BE2C (cell line): ENCODE measurements at regions not wholly inside any gene's neighbourhood (a gene's known extent, or its start where the extent isn't known, plus 50 kb on each side); places are given as distances from the start of the nearest gene placed in this dataset.

Experiments
- DNase-seq: peaks from one replicate; pipeline ENCODE4 v3.0.0-alpha.2; 2020
- H3K27me3 ChIP-seq: fragments of 250-450 bp; sonication (Bioruptor Pico); 2 replicates; pipeline ENCODE4 v1.5.1; 2020; ENCODE audit warnings: mild to moderate bottlenecking
- H3K36me3 ChIP-seq: fragments of 250-450 bp; sonication (Bioruptor Pico); 2 replicates; pipeline ENCODE4 v1.5.1; 2020; ENCODE audit warnings: mild to moderate bottlenecking
- H3K4me1 ChIP-seq: fragments of 250-450 bp; sonication (Bioruptor Pico); 2 replicates; pipeline ENCODE4 v1.5.1; 2020
- H3K4me3 ChIP-seq: 2 replicates; pipeline ENCODE4 v1.5.1; 2011; ENCODE audit warnings: low read depth, low read length
- H3K9me3 ChIP-seq: fragments of 250-450 bp; sonication (Bioruptor Pico); 2 replicates; pipeline ENCODE4 v1.5.1; 2020
- TF ChIP-seq, protein P1 (sequence below): IDR thresholded peaks from 2 replicates; pipeline ENCODE4 v1.5.1; 2012; ENCODE audit warnings: mild to moderate bottlenecking, low read depth, low read length

DNA sequence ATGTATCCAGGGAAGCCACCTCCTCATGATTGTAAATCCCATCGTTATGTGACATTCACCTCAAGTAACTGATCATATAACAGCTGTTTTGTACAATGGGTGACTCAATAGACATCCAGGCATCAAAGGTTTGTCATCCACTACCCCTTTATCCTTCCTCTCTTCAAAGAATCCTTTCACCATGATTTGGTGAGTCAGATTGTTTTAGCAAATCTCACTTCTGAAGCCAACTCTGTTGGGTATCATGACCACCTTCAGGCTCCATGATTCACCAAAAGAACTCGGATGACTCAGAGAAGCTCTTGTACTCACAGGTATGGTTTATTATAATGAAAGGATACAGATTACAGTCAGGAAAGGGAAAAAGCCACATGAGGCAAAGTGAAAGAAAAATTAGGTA, 132.1 kb downstream of the PWWP3B start:
- no peaks in the 10 kb centered on the region for H3K4me1 ChIP-seq
- H3K4me3 ChIP-seq = no peak overlapping the region
- no peaks in the 10 kb centered on the region for H3K36me3 ChIP-seq
- TF ChIP-seq, protein P1, sequence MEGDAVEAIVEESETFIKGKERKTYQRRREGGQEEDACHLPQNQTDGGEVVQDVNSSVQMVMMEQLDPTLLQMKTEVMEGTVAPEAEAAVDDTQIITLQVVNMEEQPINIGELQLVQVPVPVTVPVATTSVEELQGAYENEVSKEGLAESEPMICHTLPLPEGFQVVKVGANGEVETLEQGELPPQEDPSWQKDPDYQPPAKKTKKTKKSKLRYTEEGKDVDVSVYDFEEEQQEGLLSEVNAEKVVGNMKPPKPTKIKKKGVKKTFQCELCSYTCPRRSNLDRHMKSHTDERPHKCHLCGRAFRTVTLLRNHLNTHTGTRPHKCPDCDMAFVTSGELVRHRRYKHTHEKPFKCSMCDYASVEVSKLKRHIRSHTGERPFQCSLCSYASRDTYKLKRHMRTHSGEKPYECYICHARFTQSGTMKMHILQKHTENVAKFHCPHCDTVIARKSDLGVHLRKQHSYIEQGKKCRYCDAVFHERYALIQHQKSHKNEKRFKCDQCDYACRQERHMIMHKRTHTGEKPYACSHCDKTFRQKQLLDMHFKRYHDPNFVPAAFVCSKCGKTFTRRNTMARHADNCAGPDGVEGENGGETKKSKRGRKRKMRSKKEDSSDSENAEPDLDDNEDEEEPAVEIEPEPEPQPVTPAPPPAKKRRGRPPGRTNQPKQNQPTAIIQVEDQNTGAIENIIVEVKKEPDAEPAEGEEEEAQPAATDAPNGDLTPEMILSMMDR = no peak
- no peaks in the 10 kb centered on the region for H3K9me3 ChIP-seq
- DNase-seq = no peak
- H3K27me3 ChIP-seq = no peaks in the 10 kb centered on the region

DNA sequence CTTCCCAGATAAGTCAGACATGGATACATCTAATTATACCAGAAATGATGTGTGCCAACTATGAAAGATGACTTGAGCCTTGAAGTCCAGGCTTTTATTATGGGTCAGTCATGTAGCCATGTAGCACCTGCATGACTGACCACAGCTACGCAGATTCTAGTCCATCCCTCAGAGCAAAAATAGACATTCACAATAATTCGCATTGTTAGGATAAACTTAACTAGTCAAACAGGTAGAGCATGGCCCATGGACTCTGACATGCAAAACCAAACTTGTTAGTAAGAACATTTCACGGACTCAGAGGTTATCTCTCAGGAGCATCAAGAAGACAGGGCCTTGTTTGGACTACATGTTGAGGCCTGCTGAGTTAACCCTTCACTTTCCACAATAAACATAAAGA, 132.6 kb downstream of the PWWP3B start:
- H3K27me3 ChIP-seq = no peaks in the 10 kb centered on the region
- TF ChIP-seq, protein P1 = no peak
- no peak overlapping the region for H3K4me3 ChIP-seq
- DNase-seq = no peak
- H3K4me1 ChIP-seq = no peaks in the 10 kb centered on the region
- H3K36me3 ChIP-seq = no peaks in the 10 kb centered on the region
- H3K9me3 ChIP-seq = no peaks in the 10 kb centered on the region

DNA sequence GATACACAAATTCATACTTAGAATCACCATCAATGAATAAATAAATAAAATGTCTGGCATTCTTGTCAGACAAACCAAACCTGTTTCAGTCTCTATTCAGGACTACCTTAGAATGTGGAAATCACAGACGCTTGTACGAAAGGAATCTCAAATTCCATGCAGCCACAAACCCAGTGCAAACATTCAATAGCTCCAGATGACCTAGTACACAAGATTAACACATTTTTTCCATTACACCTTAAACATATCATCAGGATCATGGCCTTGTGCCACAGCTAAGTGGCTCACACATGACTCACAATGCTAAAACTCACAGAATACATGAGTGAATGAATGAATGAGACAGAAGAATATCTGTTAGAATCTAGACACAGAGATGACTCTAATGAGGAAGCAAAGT, 134.2 kb downstream of the PWWP3B start:
- no peaks in the 10 kb centered on the region for H3K27me3 ChIP-seq
- no peaks in the 10 kb centered on the region for H3K4me1 ChIP-seq
- no peak for DNase-seq
- TF ChIP-seq, protein P1 = no peak
- H3K9me3 ChIP-seq = no peaks in the 10 kb centered on the region
- no peaks in the 10 kb centered on the region for H3K36me3 ChIP-seq
- H3K4me3 ChIP-seq = no peak overlapping the region

DNA sequence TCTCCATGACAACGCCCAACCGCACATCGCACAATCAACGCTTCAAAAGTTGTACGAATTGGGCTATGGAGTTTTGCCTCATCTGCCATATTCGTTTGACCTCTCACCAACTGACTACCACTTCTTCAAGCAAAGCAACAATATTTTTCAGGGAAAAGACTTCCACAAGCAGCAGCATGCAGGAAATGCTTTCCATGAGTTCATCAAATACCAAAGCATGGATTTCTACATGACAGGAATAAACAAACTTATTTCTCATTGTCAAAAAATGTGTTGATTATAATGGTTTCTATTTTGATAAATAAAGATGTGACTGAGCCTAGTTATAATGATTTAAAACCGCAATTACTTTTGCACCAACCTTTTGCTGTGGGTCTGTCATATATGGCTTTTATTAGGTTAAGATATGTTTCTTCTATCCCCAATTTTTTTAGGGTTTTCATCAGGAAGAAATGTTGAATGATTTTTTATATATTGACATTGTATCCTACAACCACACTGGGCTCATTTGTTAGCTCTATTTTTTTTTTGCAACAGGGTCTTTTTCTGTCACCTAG, 138.4 kb downstream of the PWWP3B start:
- Histone ChIP-seq H3K36me3 (no peaks in the 10 kb centered on the region), H3K4me3 (no peak overlapping the region), H3K27me3 (no peaks in the 10 kb centered on the region), H3K9me3 (no peaks in the 10 kb centered on the region), H3K4me1 (no peaks in the 10 kb centered on the region)
- DNase-seq = no peak
- TF ChIP-seq, protein P1 = no peak

DNA sequence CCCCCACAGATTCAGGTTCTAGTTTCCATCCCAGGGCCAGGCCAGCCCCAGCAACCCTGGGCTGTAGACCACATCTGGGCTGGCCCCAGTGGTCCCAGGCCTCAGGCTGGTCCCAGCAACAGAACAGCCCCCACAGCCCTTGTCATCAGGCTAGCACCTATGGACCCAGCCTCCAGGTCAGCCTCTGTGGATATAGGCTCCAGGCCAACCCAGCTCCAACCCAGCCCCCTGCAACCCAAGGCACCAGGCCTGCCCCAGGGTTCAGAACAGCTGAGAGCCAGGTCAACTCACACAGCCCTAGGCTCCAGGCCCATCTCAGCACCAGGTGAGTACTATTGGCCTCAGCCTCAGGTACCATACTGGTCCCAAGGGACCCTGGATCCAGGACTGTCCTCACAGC, 155.3 kb downstream of the PWWP3B start:
- Histone ChIP-seq H3K9me3 (no peaks in the 10 kb centered on the region), H3K36me3 (no peaks in the 10 kb centered on the region), H3K4me3 (no peak overlapping the region), H3K27me3 (no peaks in the 10 kb centered on the region), H3K4me1 (no peaks in the 10 kb centered on the region)
- no peak for DNase-seq
- TF ChIP-seq, protein P1 = no peak

DNA sequence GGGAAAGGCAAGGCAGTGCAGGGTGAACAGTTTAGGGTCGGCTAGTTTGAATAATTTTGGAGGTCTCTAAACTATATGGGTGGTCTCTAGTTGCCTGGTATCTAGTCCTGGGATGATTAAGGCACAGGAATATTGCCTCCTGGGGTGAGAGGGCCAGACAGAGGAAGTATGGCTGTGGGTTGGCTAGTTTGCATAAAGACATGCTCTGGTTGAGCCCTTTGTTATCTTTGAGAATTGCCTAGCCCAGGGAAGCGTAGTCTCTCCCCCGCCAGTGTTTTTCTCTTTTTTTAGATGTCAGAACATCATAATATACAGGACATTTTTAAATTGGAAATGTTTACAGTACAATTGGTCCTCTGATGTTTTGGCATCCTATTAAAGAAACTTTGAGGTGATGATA, 163.5 kb downstream of the PWWP3B start:
- TF ChIP-seq, protein P1 = no peak
- Histone ChIP-seq H3K4me1 (no peaks in the 10 kb centered on the region), H3K27me3 (no peaks in the 10 kb centered on the region), H3K9me3 (no peaks in the 10 kb centered on the region), H3K36me3 (no peaks in the 10 kb centered on the region), H3K4me3 (no peak overlapping the region)
- DNase-seq = no peak
